Natural killer cell (primary cell): ENCODE measurements at regions not wholly inside any gene's neighbourhood (a gene's known extent, or its start where the extent isn't known, plus 50 kb on each side); places are given as distances from the start of the nearest gene placed in this dataset.

ENCODE experiments used
- ATAC-seq, 3 donors: fragments of 150-1000 bp in 2 of 3; fragments of 200-7000 bp in 1 of 3; cut with Tn5 transposase; 1 replicate in 1 of 3; 2 replicates in 2 of 3; pipeline ENCODE4 v1.10.0; 2021; ENCODE audit warnings: mild to moderate bottlenecking in 2 of 3, moderate library complexity in 2 of 3
- DNase-seq, 2 donors: peaks; one replicate each; pipeline versions ENCODE4 v3.0.0 to v3.0.0-alpha.2; 2013 to 2021; ENCODE audit warnings: mixed read lengths in 1 of 2
- H3K27ac ChIP-seq: one replicate; pipeline ENCODE4 v1.5.1; 2013; ENCODE audit warnings: mild to moderate bottlenecking, low read length
- H3K27me3 ChIP-seq: one replicate; pipeline ENCODE4 v1.6.1; 2013; ENCODE audit warnings: low read length; ENCODE audit not compliant: control insufficient read depth, insufficient read depth
- H3K36me3 ChIP-seq: one replicate; pipeline ENCODE4 v1.6.1; 2013; ENCODE audit warnings: low read length; ENCODE audit not compliant: control insufficient read depth, insufficient read depth
- H3K4me1 ChIP-seq: one replicate; pipeline ENCODE4 v1.6.1; 2013; ENCODE audit warnings: low read length; ENCODE audit not compliant: control insufficient read depth, insufficient read depth
- H3K4me3 ChIP-seq: one replicate; pipeline ENCODE4 v1.5.1; 2013; ENCODE audit warnings: low read length
- H3K9me3 ChIP-seq: one replicate; pipeline ENCODE4 v1.6.1; 2013; ENCODE audit warnings: low read length; ENCODE audit not compliant: control insufficient read depth, insufficient read depth
- H3K27ac Mint-ChIP-seq, 2 donors: one replicate each; pipeline ENCODE4 v1.8.0; 2022; ENCODE audit warnings: mild to moderate bottlenecking in 2 of 2, mixed read lengths in 2 of 2, moderate library complexity in 1 of 2
- H3K27me3 Mint-ChIP-seq, 2 donors: one replicate each; pipeline ENCODE4 v1.8.0; 2022; ENCODE audit warnings: low read depth in 2 of 2, mixed read lengths in 2 of 2
- H3K36me3 Mint-ChIP-seq: one replicate; pipeline ENCODE4 v1.8.0; 2022; ENCODE audit warnings: mixed read lengths
- H3K4me1 Mint-ChIP-seq, 2 donors: one replicate each; pipeline ENCODE4 v1.8.0; 2022; ENCODE audit warnings: mixed read lengths in 2 of 2
- H3K4me3 Mint-ChIP-seq: one replicate; pipeline ENCODE4 v1.8.0; 2022; ENCODE audit warnings: mild to moderate bottlenecking, moderate library complexity, mixed read lengths
- H3K9me3 Mint-ChIP-seq, 2 donors: one replicate each; pipeline ENCODE4 v1.8.0; 2022; ENCODE audit warnings: mixed read lengths in 2 of 2
- CTCF ChIP-seq: fragments of 200-600 bp; IDR thresholded peaks from one replicate; pipeline ENCODE4 v1.8.0; 2022; ENCODE audit warnings: antibody characterized with exemption
- WGBS: methylation state at CpG from one replicate; pipeline ENCODE4 v1.1.7; 2013; ENCODE audit warnings: missing lambda C conversion rate; ENCODE audit not compliant: insufficient coverage; 5-methylcytosine and 5-hydroxymethylcytosine counted together
- intact Hi-C: fragments of 100-400 bp; cut with micrococcal nuclease; formaldehyde crosslinking; loops from one replicate; pipeline ENCODE4 v1.14.2; 2022

DNA sequence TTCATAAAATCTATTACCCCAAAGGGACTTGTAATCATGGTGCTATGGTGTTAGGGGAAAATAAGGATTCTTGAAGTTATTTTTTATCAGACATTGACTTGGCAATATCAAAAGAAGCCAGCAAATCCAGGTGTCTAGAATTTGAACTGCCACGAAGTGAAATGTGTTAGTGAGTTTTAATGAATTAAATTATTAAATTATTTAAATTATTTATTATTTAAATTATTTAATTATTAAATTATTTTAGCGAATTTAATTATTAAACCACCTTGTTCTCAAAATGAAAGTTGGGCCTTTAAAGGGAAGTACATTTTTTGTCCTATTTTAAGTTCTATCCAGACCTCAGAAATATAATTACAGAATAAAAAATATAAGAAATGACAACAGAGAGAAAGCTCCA is 332.6 kb upstream of the SMC2 start:
- no peak overlapping the region for H3K27ac ChIP-seq
- intact Hi-C loops, result no loop called here
- Mint-ChIP-seq H3K9me3 (peaks cover 11 to 26% of the 10 kb centered on the region in 2 donors), H3K27me3 (no peaks in the 10 kb centered on the region), H3K4me1 (no peaks in the 10 kb centered on the region), H3K4me3 (no peak overlapping the region), H3K27ac (no peak overlapping the region), H3K36me3 (peaks cover 17% of the 10 kb centered on the region)
- H3K9me3 ChIP-seq, result peaks cover 8% of the 10 kb centered on the region
- no peaks in the 10 kb centered on the region for H3K27me3 ChIP-seq
- H3K4me3 ChIP-seq, result no peak overlapping the region
- TF ChIP-seq CTCF, result no peak
- DNase-seq (no peak), ATAC-seq (no peak)
- no peaks in the 10 kb centered on the region for H3K4me1 ChIP-seq
- no CpG with 5 or more reads among the region's 2 CpGs for WGBS
- H3K36me3 ChIP-seq, result no peaks in the 10 kb centered on the region

- Histone ChIP-seq H3K36me3 (no peaks in the 10 kb centered on the region), H3K27me3 (no peaks in the 10 kb centered on the region), H3K4me3 (no peak overlapping the region), H3K9me3 (no peaks in the 10 kb centered on the region), H3K27ac (no peak overlapping the region), H3K4me1 (no peaks in the 10 kb centered on the region)
- 69% methylated on average over 1 of the region's 2 CpGs for WGBS
- no peaks in the 10 kb centered on the region for H3K4me1 Mint-ChIP-seq
- peaks cover 6 to 7% of the 10 kb centered on the region in 2 donors for H3K9me3 Mint-ChIP-seq
- no peak overlapping the region for H3K4me3 Mint-ChIP-seq
- H3K27ac Mint-ChIP-seq, result no peak overlapping the region
- H3K36me3 Mint-ChIP-seq, result no peaks in the 10 kb centered on the region
- DNase-seq, result peak in 1 of 2 donors; percentile 3
- no peaks in the 10 kb centered on the region for H3K27me3 Mint-ChIP-seq
- TF ChIP-seq CTCF, result no peak
- ATAC-seq, result no peak
- intact Hi-C loops, result no loop called here
Measured at GRCh38 chr9:103789686-103790085, 304.4 kb upstream of the SMC2 start.

GRCh38 chr9:103798620-103799019 is 295.5 kb upstream of the SMC2 start:
- H3K36me3 Mint-ChIP-seq, result no peaks in the 10 kb centered on the region
- no peak for TF ChIP-seq CTCF
- H3K4me1 Mint-ChIP-seq, result no peaks in the 10 kb centered on the region
- H3K27ac Mint-ChIP-seq, result no peak overlapping the region
- Histone ChIP-seq H3K27ac (no peak overlapping the region), H3K27me3 (no peaks in the 10 kb centered on the region), H3K36me3 (no peaks in the 10 kb centered on the region), H3K9me3 (no peaks in the 10 kb centered on the region), H3K4me3 (no peak overlapping the region), H3K4me1 (no peaks in the 10 kb centered on the region)
- DNase-seq (peak in 1 of 2 donors; percentile 1), ATAC-seq (no peak)
- H3K4me3 Mint-ChIP-seq, result no peak overlapping the region
- H3K27me3 Mint-ChIP-seq, result no peaks in the 10 kb centered on the region
- intact Hi-C loops, result no loop called here
- peaks cover 7 to 15% of the 10 kb centered on the region in 2 donors for H3K9me3 Mint-ChIP-seq
- 33% methylated on average over 1 of the region's 1 CpG for WGBS

DNA sequence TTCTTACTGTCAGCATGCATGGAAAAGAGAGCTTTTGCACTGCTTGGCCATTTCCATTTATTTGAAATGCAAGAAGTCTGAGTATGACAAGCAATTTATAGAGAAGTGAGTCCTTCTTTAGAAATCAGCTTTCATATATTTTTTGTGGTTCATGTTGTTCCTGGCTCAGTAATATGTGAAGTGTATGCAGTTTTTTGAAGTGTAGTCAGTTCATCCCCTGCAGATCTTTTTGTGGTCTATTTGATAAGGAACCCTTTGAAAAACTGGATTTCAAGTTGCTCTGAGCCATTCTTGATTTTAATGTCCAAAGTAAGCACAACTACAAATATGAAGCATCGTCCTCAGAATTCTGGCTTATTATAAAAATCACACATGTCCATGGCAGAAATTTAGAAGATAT is 294.1 kb upstream of the SMC2 start:
- DNase-seq (no peak), ATAC-seq (no peak)
- no CpG with 5 or more reads among the region's 1 CpG for WGBS
- H3K36me3 Mint-ChIP-seq, result no peaks in the 10 kb centered on the region
- no peak for TF ChIP-seq CTCF
- Histone ChIP-seq H3K4me1 (no peaks in the 10 kb centered on the region), H3K9me3 (no peaks in the 10 kb centered on the region), H3K27me3 (no peaks in the 10 kb centered on the region), H3K27ac (no peak overlapping the region), H3K4me3 (no peak overlapping the region), H3K36me3 (no peaks in the 10 kb centered on the region)
- H3K4me3 Mint-ChIP-seq, result no peak overlapping the region
- no peaks in the 10 kb centered on the region for H3K27me3 Mint-ChIP-seq
- peaks cover 9 to 18% of the 10 kb centered on the region in 2 donors for H3K9me3 Mint-ChIP-seq
- no peak overlapping the region for H3K27ac Mint-ChIP-seq
- intact Hi-C loops, result no loop called here
- no peaks in the 10 kb centered on the region for H3K4me1 Mint-ChIP-seq
